NCI-H1105 treated with DMSO at 0.1 percent for 48 hours (cell line): ENCODE measurements at regions not wholly inside any gene's neighbourhood (a gene's known extent, or its start where the extent isn't known, plus 50 kb on each side); places are given as distances from the start of the nearest gene placed in this dataset.
"Not testable (repeated sequence)": the region's sequence is repeated elsewhere in the genome, so short reads cannot be mapped to it uniquely, and the experiment has no call there.

Experiments
- DNase-seq: peaks from one replicate; lab custom pipeline; 2025; lab: John Stamatoyannopoulos, UW

DNA sequence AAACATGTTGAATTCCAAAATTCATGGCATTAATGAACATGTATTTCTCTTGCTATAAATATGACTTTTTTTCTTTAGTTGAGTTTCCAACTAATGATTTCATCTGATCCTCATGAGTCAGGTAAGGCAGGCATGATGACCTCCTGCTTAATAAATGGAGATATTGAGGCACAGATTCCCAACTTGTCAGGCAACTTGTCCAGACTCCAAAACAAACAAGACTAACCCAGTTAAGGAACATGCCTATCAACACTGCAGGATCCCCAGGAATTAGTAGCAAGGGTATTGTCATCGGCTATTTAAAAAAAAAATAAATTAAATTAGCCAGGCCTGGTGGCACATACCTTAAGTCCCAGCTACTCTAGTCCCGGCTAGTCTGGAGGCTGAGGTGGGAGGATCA, 121.3 kb upstream of the SALL4 start:
- no peak for DNase-seq

DNA sequence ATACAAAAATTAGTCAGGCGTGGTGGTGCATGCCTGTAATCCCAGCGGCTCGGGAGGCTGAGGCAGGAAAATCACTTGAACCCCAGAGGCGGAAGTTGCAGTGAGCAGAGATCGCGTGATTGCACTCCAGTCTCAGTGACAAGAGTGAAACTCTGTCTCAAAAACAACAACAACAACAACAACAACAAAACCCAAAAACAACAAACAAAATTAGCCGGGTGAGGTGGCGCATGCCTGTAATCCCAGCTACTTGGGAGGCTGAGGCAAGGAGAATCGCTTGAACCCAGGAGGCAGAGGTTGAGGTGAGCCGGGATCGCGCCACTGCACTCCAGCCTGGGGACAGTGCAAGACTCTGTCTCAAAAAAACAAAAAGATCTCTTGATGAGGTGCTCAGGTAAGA, 120.5 kb upstream of the SALL4 start:
- not testable (repeated sequence) for DNase-seq

DNA sequence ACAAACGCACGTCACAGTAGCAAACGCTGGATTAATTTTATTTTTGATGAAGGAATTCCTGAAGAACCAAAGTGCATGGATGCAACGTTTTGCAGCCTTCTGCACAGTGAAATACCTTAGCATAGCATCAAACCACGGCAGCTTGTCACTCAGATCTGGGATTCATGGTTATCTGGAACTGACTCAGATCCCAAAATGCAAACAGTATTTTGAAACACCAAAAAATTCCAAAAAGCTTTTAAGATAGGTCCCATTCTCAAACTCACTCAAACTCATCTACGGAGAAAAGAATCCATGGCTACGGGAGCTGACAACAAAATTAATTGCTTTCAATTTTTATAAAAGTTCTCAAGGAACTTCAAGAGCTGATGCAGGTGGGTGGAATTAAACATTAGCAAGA, 116.2 kb upstream of the SALL4 start:
- DNase-seq, result no peak

DNA sequence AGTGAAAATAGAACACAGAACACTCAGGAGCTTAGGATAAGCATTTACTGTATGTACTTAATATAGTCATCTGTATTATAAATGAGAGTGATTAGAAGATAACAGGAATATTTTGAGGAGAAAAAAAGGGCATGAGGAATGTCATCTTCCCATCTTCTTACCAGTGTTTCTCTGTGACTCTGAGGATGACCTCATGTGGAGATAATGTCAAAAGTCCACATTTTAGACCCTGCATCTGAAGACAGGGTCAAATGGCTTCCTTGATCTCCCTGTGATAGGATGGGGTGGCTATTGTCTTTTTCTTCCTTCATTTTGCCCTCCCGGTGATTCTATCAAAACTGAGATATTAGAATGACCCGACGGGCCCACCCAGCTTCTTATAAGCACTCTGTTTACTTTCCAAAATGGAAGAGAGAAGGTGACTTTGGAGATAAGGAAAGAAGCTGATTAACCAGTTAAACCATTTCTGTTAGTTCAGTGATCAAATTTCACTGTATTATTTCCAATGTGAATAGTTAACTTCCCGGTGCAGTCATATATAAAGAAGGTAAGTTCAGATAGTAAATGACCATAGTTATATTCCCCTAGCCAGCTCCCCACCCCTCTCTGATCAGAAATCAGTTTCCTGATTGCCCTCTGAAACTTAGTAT, 115.7 kb upstream of the SALL4 start:
- DNase-seq, result no peak

DNA sequence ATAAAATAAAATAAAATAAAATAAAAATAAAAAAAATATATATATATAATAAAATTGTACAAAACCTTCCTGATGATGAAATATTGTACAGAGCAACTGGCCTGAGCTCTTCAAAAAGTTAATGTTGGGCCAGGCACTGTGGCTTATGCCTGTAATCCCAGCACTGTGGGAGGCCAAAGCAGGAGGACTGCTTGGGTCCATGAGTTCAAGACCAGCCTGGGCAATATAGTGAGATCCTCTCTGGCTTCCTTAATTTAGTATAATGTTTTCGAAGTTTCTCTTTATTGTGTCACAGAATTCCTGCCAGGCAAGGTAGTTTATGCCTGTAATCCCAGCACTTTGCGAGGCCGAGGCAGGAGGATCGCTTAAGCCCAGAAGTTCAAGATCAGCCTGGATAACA, 113.9 kb upstream of the SALL4 start:
- DNase-seq, result no peak

DNA sequence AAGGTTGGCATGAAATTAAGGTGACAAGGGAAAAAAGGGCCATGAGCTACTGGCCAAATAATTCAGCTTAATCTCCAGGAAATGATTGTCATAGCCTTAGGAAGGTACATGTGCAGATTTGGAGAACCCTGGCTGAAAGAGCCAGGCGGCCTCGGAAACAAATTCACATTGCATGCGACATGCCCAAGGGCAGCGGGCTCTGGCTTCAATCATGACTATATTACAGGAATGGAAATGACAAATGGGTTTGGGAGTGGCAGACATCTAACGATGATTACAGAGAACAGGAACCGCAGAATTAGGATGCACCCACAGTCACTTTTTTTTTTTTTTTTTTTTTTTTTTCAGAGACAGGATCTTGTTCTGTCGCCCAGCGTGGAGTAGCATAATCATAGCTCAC, 112.4 kb upstream of the SALL4 start:
- no peak for DNase-seq

DNA sequence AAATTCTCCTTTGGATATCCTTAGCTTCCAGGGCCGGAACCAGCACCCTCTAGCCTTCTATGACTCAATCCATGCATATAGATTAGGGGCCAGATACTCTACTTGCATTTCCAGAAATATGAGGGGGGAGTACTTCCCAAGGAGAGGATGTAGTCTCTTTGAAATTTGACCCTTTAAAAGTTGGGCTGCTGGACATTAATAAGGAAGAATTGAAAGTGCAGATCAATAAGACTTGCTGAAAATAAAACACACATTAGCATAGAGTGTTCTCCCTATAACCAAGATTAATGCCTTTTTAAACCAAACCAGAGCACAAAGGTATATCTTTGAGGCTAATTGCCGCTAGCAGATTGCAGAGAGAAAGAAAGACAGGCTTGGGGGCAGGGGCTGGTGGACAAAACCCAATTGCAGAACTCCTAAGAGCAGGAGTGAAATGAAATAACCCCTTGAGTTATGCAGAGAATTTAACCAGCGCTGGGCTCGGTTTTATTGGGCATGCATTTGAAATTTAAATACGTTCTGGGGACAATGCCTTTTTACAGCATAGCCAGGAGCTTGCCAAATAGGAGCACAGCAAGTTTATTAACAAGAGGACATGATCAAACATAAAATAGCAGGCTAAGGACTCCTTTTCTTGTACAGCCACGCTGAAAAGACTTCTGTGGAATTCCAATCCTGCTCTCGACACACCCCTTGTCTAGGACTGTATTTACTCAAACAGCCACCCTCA, 108.2 kb upstream of the SALL4 start:
- DNase-seq, result no peak

DNA sequence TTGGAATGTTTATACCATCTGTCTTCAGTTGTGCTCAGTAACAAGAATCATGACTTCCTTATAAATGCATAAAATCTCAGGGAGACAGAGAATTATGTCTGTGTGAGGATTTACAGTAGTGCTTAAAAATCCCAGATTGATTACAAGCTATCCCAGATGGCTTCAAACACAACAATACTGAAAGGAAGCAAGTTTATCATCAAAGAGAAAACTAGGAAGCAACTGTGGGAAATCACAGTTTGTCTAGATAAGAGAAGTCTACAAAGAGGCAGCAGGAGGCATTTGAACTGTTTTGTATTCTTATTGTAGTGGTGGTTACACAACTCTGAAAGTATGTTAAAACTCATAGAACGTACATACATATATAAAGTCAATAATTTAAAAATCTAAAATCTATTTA, 104.4 kb upstream of the SALL4 start:
- no peak for DNase-seq

DNA sequence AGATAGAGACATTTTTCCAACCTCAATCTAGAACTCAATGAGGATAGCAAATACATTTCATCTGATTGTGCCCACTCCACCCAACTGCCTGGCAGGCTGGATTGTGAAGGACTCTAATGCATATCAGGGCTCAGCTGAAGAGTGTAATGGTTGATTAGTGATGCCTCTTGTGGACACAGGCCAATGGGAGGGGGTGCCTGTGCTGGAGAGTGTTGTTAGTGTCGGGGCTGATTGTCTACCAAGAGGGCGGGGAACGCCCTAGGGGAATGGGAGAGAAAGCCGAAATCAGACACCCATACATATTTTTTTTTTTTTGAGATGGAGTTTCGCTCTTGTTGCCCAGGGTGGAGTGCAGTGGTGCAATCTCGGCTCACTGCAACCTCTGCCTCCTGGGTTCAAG, 103.7 kb upstream of the SALL4 start:
- no peak for DNase-seq

DNA sequence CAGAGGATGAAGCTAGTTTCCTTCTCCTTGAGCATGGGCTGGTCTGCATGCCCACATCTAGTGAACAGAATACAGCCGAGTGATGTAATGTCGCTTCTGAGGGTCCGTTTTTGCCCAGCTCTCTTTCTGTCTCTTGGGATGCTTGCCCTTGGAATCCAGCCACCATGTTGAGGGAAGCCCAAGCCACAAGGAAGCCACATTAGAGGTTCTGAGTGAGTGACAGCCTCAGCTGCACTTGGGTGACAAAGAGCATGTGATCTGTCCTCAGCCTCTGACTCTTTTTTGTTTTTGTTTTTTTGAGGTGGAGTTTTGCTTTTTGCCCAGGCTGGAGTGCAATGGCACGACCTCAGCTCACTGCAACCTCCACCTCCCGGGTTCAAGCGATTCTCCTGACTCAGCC, 100.6 kb upstream of the SALL4 start:
- no peak for DNase-seq

DNA sequence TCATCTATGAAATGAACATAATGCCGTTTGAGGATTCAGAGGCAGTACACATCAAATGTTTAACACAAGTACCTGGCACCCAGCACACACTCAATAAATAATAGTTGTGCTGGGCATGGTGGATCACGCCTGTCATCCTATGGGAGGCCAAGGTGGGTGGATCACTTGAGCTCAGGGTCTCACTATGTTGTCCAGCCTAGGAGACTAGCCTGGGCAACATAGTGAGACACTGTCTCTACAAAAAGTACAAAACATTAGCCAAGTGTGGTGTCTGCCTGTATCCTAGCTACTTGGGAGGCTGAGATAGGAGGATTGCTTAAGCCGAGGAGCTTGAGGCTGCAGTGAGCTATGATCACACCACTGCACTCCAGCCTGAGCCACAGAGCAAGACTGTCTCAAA, 98.1 kb upstream of the SALL4 start:
- no peak for DNase-seq

DNA sequence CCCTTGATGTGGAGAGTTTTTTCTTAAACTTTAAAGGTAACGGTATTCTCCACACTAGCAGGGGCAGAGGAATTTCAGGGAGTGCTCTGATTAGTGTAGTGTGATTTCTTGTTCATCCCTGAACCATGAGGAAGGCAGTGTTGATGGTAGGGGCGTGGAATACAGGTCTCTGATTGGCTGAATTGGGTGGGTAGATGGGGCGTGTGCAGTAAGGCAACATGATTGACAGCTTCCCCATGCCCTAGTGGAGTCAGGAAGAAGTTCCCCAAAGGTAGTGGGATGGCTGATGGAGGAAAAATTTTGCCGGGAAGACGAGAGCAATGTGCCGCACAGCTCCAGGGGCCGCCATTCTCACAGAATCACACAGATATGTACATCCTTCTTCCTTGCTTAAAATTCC, 97.4 kb upstream of the SALL4 start:
- no peak for DNase-seq

DNA sequence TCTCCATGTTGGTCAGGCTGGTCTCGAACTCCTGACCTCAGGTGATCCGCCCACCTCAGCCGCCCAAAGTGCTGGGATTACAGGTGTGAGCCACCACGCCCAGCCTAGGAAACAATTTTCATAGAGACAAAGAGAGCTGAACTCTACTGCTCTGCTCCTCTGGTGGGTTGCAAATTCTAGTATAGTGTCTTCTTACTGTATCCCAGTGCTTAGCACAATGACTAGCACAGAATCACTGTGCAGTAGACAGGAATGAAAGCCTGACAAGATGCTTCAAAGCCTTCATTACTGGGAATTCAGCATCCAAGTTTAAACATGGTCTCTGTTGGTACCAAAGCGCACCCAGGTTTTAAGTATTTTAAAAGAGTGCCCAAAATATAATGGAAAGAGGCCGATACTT, 96.5 kb upstream of the SALL4 start:
- no peak for DNase-seq

DNA sequence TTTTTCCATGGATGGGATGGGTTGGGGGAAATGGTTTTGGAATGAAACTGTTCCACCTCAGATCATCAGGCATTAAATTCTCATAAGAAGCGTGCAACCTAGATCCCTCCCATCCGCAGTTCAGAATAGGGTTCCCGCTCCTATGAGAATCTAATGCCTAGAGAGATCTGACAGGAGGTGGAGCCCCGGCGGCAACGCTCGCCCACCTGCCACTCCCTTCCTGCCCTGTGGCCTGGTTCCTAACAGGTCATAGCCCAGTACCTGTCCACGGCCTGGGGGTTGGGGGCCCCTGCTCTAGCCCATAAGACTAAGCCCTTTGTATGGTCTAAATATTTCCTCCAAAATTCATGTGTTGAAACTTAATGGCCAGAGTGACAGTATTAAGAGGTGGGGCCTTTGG, 92.3 kb upstream of the SALL4 start:
- DNase-seq, result no peak

DNA sequence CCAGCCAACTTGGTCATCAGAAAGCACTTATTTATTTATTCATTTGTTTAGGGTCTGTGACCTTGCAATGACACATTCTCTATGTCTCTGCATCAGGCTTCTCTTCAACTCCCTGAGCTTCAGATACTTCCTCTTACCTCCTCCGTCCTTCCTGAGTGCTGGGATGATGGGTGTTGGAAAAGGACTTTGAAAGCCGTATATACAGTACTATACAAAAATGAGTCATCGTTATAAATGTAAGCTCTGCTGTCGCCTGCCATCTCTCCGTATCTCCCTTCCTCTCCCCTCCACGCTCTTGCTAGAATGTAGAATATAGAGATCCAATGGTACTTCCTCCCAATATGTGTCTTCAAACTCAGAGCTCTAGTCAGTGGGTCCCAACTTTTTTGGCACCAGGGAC, 91.9 kb upstream of the SALL4 start:
- no peak for DNase-seq

DNA sequence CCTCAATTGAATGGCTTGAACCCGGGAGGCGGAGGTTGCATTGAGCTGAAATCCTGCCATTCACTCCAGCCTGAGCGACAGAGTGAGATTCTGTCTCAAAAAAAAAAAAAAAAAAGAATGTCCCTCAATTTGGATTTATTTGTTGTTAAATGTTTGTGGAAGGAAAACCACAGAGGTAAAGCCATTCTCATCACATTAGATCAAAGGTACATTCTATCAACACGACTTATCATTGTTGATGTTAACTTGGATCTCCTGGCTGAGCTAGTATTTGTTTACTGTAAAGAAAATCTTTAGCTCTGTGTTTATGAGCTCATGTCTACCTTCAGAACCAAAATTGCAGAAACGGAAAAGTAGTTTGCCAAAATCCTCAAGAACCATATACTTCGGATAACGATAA, 91.4 kb upstream of the SALL4 start:
- no peak for DNase-seq

DNA sequence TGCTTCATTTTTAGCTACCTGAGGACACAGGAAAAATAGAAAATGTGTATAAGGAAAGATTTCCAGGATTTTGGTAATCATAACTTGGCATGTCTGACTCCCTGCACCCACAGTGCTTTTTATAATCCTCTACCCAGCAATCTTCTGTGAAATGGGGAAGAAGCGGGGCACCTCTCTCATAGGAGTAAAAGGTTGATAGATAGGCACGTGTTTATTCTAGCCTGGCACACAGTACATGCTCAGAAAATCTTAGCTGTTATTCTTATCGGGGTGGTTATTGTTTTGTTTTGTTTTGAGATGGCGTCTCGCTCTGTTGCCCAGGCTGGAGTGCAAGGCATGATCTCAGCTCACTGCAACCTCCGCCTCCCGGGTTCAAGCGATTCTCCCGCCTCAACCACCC, 87.7 kb upstream of the SALL4 start:
- no peak for DNase-seq

DNA sequence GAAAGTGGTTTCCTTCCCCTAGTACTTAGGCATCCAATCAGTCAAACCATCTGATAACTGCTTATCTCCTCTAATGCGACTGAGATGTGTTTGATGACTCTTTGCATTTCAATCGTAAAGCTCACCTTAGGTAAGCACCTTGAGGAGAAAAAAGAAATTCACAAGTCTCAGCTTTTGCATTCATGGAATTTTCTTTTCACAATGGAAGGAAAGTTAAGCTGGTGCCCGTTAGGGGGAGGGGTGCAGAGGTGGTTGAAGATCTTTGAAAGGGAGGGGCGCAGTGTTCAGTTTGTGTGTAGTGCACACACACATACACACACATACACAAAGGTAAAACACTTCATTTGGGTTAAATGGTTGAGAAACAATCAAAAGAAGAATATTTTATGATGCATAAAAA, 87.1 kb upstream of the SALL4 start:
- no peak for DNase-seq

DNA sequence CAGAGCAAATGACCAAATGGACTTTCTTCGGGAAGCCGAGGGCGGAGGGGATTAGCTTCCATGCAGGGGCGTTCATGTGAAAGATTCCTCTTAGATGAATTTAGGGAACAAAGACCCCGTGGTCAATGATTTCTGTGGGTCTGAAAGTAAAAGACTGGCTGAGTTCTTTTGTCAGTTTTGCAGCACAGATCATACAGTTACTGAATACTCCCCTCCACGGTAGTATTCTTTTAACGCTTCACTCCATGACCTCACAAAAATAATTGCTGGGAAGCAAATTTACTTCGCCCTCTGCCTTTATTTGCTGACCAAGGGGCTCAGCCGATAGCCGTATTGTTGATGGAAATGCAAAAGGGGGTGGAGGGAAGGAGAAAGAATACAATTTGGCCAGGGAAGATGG, 86.0 kb upstream of the SALL4 start:
- DNase-seq, result no peak

DNA sequence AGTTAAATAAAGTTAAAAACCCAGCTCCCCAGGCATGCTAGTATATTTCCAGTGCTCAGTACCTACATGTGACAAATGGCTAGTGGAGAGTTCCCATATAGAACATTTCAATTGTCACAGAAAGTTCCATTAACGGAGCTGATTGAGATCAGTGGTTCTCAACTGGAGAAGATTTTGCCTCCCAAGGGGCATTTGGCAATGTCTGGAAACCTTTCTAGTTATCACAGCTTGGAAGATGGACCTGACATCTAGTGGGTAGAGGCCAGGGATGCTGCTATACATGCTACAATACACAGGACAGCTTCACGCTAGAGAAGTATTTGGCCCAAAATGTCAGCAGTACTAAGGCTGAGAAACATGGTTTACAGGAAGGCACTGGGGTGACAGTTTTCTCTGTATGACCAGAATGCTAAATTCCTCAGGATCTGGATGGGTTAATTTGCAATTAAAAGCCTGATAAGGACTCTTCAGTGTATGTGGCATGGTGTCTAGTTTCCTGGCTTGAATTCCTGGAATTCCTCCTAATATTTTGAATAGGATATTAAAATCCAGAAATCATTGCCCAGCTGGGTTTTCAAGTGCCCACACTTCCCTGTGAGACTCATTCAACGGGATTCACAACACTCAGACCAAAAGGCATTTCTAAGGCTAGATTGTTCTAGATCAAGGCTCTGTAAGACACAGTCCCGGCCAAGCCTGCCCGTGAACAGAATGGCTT, 84.7 kb upstream of the SALL4 start:
- DNase-seq, result no peak

DNA sequence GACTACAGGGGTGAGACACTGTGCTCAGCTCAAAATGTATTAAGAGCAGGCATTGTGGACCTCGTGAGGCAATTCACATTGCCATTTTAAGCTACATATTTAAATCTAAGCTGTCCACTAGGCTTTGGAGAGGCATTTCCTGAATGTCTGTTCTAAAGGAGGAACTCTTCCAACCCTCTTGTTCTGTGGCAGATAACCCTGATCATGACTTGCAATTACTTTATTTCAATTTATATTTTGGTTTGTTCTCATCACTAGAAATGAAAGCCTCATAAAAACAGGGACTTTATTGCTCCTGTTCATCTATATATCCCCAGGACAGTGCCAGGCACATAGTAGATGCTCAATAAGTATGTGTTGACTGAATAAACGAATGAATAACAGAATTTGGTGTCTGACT, 84.0 kb upstream of the SALL4 start:
- DNase-seq, result no peak

DNA sequence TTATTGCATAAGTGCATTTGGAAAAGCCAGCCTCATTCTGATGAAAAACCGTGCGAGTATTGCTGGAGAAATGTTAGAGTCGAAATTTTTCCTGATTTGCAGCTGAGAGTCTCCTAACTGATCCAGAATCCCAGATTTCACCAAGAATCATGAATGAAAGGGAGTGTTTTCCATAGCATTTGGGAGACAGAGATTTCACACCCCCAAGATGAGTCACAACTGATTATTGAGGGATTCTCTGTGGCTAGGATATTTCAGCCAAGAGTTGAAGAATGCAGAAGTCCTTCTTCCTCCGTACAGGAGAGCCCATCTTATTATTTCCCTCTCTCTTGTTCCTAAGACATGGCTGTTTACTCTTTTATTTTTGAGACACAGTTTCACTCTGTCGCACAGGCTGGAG, 82.2 kb upstream of the SALL4 start:
- no peak for DNase-seq

DNA sequence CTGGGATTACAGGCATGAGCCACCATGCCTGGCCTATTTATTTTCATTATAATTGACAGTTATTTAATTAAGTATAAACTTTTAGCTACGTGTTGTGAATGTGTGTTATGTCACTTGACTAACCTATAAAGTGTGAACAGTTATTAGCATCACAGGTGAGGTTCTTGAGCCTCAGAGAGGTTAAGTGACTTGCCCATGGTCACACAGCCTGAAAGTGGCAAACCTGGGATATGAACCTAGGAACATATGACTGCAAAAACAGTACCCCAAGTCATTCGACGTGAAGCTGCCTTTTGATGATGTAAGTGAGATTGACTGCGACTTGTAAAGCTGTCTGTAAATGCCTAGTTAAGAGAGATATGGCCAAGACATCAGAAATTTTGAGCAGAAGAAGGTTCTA, 77.9 kb upstream of the SALL4 start:
- DNase-seq, result no peak
